Right atrium auricular region (tissue), 2 donors: ENCODE measurements at regions not wholly inside any gene's neighbourhood (a gene's known extent, or its start where the extent isn't known, plus 50 kb on each side); places are given as distances from the start of the nearest gene placed in this dataset.

Experiments
- DNase-seq: peaks from one replicate; pipeline ENCODE4 v3.0.0-alpha.2; 2019; ENCODE audit warnings: low spot score
- H3K27ac ChIP-seq, 2 donors: fragments of 200-600 bp; sonication (generic); 1 replicate in 1 of 2; 2 replicates in 1 of 2; pipeline ENCODE4 v1.5.1; 2016 to 2019
- H3K27me3 ChIP-seq, 2 donors: fragments of 200-600 bp; sonication (generic); one replicate each; pipeline versions ENCODE4 v1.5.1 to v1.6.0; 2017 to 2019
- H3K36me3 ChIP-seq: fragments of 200-600 bp; sonication (generic); one replicate; pipeline ENCODE4 v1.5.1; 2016
- H3K4me1 ChIP-seq, 2 donors: fragments of 200-600 bp; sonication (generic); one replicate each; pipeline versions ENCODE4 v1.5.1 to v1.6.0; 2017 to 2019
- H3K4me3 ChIP-seq, 2 donors: fragments of 200-600 bp; sonication (generic); 1 replicate in 1 of 2; 2 replicates in 1 of 2; pipeline ENCODE4 v1.5.1; 2017 to 2019; ENCODE audit warnings: mild to moderate bottlenecking in 1 of 2, moderate library complexity in 1 of 2
- H3K9me3 ChIP-seq, 2 donors: fragments of 200-600 bp; sonication (generic); one replicate each; pipeline ENCODE4 v1.5.1; 2019
- TF ChIP-seq, protein P1 (sequence below), 2 donors: fragments of 200-600 bp; sonication (generic); IDR thresholded peaks; one replicate each; pipeline ENCODE4 v1.5.1; 2019; ENCODE audit warnings: antibody characterized with exemption in 2 of 2

DNA sequence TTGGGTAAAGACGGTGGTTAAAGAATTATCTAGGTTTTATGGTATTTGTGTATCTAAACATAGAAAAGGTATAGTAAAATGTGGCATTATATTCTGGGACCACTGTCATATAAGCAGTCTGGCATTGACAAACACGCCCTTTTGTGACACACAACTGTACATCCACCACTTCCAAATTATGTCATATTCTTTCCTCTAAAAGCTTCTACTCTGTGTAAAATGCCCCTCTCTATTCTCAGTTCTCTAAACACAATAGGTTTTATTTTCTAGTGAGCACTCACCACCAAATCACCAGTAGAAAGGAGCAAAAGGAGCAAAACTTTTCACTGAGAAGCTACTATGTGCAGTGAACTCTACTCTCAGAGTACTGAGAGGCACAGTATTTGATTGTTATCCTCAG is 88.1 kb upstream of the PIEZO2 start:
- no peaks in the 10 kb centered on the region for H3K36me3 ChIP-seq
- H3K4me1 ChIP-seq = no peaks in the 10 kb centered on the region
- peaks cover 0 to 3% of the 10 kb centered on the region in 2 donors for H3K27me3 ChIP-seq
- no peak overlapping the region for H3K27ac ChIP-seq
- TF ChIP-seq, protein P1, sequence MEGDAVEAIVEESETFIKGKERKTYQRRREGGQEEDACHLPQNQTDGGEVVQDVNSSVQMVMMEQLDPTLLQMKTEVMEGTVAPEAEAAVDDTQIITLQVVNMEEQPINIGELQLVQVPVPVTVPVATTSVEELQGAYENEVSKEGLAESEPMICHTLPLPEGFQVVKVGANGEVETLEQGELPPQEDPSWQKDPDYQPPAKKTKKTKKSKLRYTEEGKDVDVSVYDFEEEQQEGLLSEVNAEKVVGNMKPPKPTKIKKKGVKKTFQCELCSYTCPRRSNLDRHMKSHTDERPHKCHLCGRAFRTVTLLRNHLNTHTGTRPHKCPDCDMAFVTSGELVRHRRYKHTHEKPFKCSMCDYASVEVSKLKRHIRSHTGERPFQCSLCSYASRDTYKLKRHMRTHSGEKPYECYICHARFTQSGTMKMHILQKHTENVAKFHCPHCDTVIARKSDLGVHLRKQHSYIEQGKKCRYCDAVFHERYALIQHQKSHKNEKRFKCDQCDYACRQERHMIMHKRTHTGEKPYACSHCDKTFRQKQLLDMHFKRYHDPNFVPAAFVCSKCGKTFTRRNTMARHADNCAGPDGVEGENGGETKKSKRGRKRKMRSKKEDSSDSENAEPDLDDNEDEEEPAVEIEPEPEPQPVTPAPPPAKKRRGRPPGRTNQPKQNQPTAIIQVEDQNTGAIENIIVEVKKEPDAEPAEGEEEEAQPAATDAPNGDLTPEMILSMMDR (IDR thresholded peaks at IDR 0.05) = no peak
- no peaks in the 10 kb centered on the region for H3K9me3 ChIP-seq
- H3K4me3 ChIP-seq = no peak overlapping the region
- no peak for DNase-seq

- Histone ChIP-seq H3K36me3 (no peaks in the 10 kb centered on the region), H3K9me3 (no peaks in the 10 kb centered on the region), H3K27ac (no peak overlapping the region), H3K4me1 (no peaks in the 10 kb centered on the region), H3K27me3 (peaks cover 0 to 3% of the 10 kb centered on the region in 2 donors), H3K4me3 (no peak overlapping the region)
- TF ChIP-seq, protein P1 (IDR thresholded peaks at IDR 0.05) = no peak
- no peak for DNase-seq
Measured at GRCh38 chr18:11237066-11237465, 87.7 kb upstream of the PIEZO2 start.

GRCh38 chr18:11224153-11224552 is 74.8 kb upstream of the PIEZO2 start:
- TF ChIP-seq, protein P1 (IDR thresholded peaks at IDR 0.05) = no peak
- DNase-seq = no peak
- Histone ChIP-seq H3K9me3 (no peaks in the 10 kb centered on the region), H3K36me3 (no peaks in the 10 kb centered on the region), H3K4me3 (no peak overlapping the region), H3K27ac (no peak overlapping the region), H3K4me1 (no peaks in the 10 kb centered on the region), H3K27me3 (no peaks in the 10 kb centered on the region)

DNA sequence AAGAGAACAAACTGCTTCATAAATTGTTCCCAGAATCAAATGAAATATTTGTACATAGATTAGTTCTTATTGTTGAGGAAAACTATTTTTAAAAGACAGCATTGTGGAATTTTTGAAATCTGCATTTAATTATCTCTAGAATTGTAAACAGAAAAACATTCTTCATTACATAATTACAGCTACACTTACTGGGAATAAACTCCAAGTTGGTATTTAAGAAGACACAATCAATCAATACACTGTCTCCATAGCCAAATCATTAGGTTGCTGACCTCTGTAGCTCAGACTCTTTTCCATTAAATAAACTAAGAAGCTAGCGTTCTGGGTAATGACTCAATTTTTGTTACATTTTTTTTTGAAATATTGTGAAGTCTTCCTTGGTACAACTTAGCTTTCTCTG is 70.2 kb upstream of the PIEZO2 start:
- no peaks in the 10 kb centered on the region for H3K36me3 ChIP-seq
- DNase-seq = no peak
- no peak overlapping the region for H3K27ac ChIP-seq
- no peaks in the 10 kb centered on the region for H3K4me1 ChIP-seq
- H3K27me3 ChIP-seq = no peaks in the 10 kb centered on the region
- TF ChIP-seq, protein P1 (IDR thresholded peaks at IDR 0.05) = no peak
- H3K9me3 ChIP-seq = no peaks in the 10 kb centered on the region
- no peak overlapping the region for H3K4me3 ChIP-seq

DNA sequence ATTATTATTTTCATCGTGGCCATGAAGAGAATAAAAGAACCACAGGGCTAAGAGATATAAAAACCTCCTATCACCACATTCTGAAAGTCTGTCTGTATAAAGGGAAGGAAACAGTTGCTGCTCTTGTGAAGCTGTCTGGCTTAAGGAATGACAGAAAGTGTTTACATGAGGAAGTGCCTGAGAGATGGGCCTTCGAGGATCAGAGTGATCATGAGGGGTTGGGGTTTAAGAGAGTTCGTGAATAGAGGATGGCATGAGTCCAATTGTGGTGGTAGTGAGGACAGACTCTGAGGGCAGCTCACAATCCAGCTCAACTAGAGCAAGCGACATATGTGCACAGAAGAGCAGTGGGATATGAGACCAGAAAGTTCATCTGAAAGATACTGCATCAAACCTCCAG is 65.8 kb upstream of the PIEZO2 start:
- Histone ChIP-seq H3K9me3 (no peaks in the 10 kb centered on the region), H3K27me3 (no peaks in the 10 kb centered on the region), H3K4me1 (no peaks in the 10 kb centered on the region), H3K36me3 (no peaks in the 10 kb centered on the region), H3K4me3 (no peak overlapping the region), H3K27ac (no peak overlapping the region)
- no peak for DNase-seq
- TF ChIP-seq, protein P1 (IDR thresholded peaks at IDR 0.05) = no peak

- TF ChIP-seq, protein P1 (IDR thresholded peaks at IDR 0.05) = no peak
- Histone ChIP-seq H3K4me1 (no peaks in the 10 kb centered on the region), H3K9me3 (no peaks in the 10 kb centered on the region), H3K36me3 (no peaks in the 10 kb centered on the region), H3K27ac (no peak overlapping the region), H3K4me3 (no peak overlapping the region), H3K27me3 (no peaks in the 10 kb centered on the region)
- no peak for DNase-seq
Measured at GRCh38 chr18:11204020-11204419, 54.7 kb upstream of the PIEZO2 start.
